ACC112 (cell line): ENCODE measurements at regions not wholly inside any gene's neighbourhood (a gene's known extent, or its start where the extent isn't known, plus 50 kb on each side); places are given as distances from the start of the nearest gene placed in this dataset.
"Not testable (repeated sequence)": the region's sequence is repeated elsewhere in the genome, so short reads cannot be mapped to it uniquely, and the experiment has no call there.

Experiments
- H2AFZ ChIP-seq: fragments of 200-600 bp; sonication (generic); one replicate; pipeline ENCODE4 v1.6.0; 2017; ENCODE audit warnings: antibody characterized with exemption, low read length; ENCODE audit not compliant: unreplicated experiment
- H3K27ac ChIP-seq: fragments of 200-600 bp; sonication (generic); 2 replicates; pipeline ENCODE4 v1.5.1; 2014; ENCODE audit warnings: low read depth, mild to moderate bottlenecking, antibody characterized with exemption, low read length, moderate library complexity
- H3K27me3 ChIP-seq: fragments of 200-600 bp; sonication (generic); 2 replicates; pipeline ENCODE4 v1.6.1; 2014; ENCODE audit warnings: mild to moderate bottlenecking, antibody characterized with exemption, low read length, moderate library complexity, mixed read lengths; ENCODE audit not compliant: insufficient read depth
- H3K36me3 ChIP-seq: fragments of 200-600 bp; sonication (generic); 2 replicates; pipeline ENCODE4 v1.6.1; 2016; ENCODE audit warnings: mild to moderate bottlenecking, antibody characterized with exemption, low read length, moderate library complexity, mixed read lengths; ENCODE audit not compliant: insufficient read depth
- H3K4me1 ChIP-seq: fragments of 200-600 bp; sonication (generic); one replicate; pipeline ENCODE4 v1.6.1; 2016; ENCODE audit warnings: low read length, mixed read lengths; ENCODE audit not compliant: insufficient read depth, unreplicated experiment, control insufficient read depth
- H3K4me3 ChIP-seq: fragments of 200-600 bp; sonication (generic); 2 replicates; pipeline ENCODE4 v1.5.1; 2014; ENCODE audit warnings: mild to moderate bottlenecking, low read depth, low read length
- H3K79me2 ChIP-seq: fragments of 200-600 bp; sonication (generic); one replicate; pipeline ENCODE4 v1.6.0; 2016; ENCODE audit warnings: low read length; ENCODE audit not compliant: control insufficient read depth, unreplicated experiment, insufficient read depth

GRCh38 chr3:177838766-177839350, 641.6 kb upstream of the TBL1XR1 start:
- no peak overlapping the region for H3K27ac ChIP-seq
- no peaks in the 10 kb centered on the region for H3K79me2 ChIP-seq
- no peaks in the 10 kb centered on the region for H3K36me3 ChIP-seq
- H3K4me3 ChIP-seq = no peak overlapping the region
- H3K27me3 ChIP-seq = no peaks in the 10 kb centered on the region
- no peak overlapping the region for H2AFZ ChIP-seq
- peaks cover 38% of the 10 kb centered on the region for H3K4me1 ChIP-seq

- Histone ChIP-seq H3K27ac (no peak overlapping the region), H3K36me3 (no peaks in the 10 kb centered on the region), H3K79me2 (no peaks in the 10 kb centered on the region), H3K4me1 (peaks cover 6% of the 10 kb centered on the region), H3K4me3 (no peak overlapping the region), H2AFZ (no peak overlapping the region), H3K27me3 (no peaks in the 10 kb centered on the region)
These were observed 645.0 kb upstream of the TBL1XR1 start for GRCh38 chr3:177842302-177842701.

GRCh38 chr3:177842743-177843734, 645.8 kb upstream of the TBL1XR1 start:
- H3K36me3 ChIP-seq = no peaks in the 10 kb centered on the region
- peaks cover 3% of the 10 kb centered on the region for H3K4me1 ChIP-seq
- no peaks in the 10 kb centered on the region for H3K27me3 ChIP-seq
- H2AFZ ChIP-seq = no peak overlapping the region
- no peaks in the 10 kb centered on the region for H3K79me2 ChIP-seq
- H3K27ac ChIP-seq = no peak overlapping the region
- H3K4me3 ChIP-seq = no peak overlapping the region

- Histone ChIP-seq H2AFZ (peak overlapping the region; percentile 14), H3K79me2 (no peaks in the 10 kb centered on the region)
These were observed 654.9 kb upstream of the TBL1XR1 start for GRCh38 chr3:177852001-177852807.

GRCh38 chr3:177855021-177855420, 657.7 kb upstream of the TBL1XR1 start:
- H3K27me3 ChIP-seq = no peaks in the 10 kb centered on the region
- peaks cover 8% of the 10 kb centered on the region for H3K4me1 ChIP-seq
- H2AFZ ChIP-seq = no peak overlapping the region

More at GRCh38 chr3:177852001-177852807, 654.9 kb upstream of the TBL1XR1 start:
- Histone ChIP-seq H3K36me3 (no peaks in the 10 kb centered on the region), H3K4me3 (no peak overlapping the region), H3K27ac (no peak overlapping the region), H3K27me3 (no peaks in the 10 kb centered on the region), H3K4me1 (peaks cover 8% of the 10 kb centered on the region)

GRCh38 chr3:177860184-177860583, 662.9 kb upstream of the TBL1XR1 start:
- Histone ChIP-seq H3K79me2 (no peaks in the 10 kb centered on the region), H3K4me3 (no peak overlapping the region), H3K27ac (no peak overlapping the region), H2AFZ (no peak overlapping the region), H3K36me3 (no peaks in the 10 kb centered on the region), H3K27me3 (no peaks in the 10 kb centered on the region), H3K4me1 (no peaks in the 10 kb centered on the region)

More at GRCh38 chr3:177855021-177855420, 657.7 kb upstream of the TBL1XR1 start:
- Histone ChIP-seq H3K79me2 (no peaks in the 10 kb centered on the region), H3K36me3 (no peaks in the 10 kb centered on the region), H3K4me3 (no peak overlapping the region), H3K27ac (no peak overlapping the region)

- Histone ChIP-seq H3K4me1 (no peaks in the 10 kb centered on the region), H3K36me3 (no peaks in the 10 kb centered on the region), H2AFZ (no peak overlapping the region), H3K27me3 (no peaks in the 10 kb centered on the region), H3K4me3 (no peak overlapping the region), H3K27ac (no peak overlapping the region), H3K79me2 (no peaks in the 10 kb centered on the region)
These were observed 665.7 kb upstream of the TBL1XR1 start for GRCh38 chr3:177862962-177863491.

- H3K36me3 ChIP-seq, H3K27ac ChIP-seq, H3K4me3 ChIP-seq, H2AFZ ChIP-seq, H3K79me2 ChIP-seq, H3K27me3 ChIP-seq, H3K4me1 ChIP-seq: not testable (repeated sequence)
These were observed 665.0 kb upstream of the KCNMB2 start for GRCh38 chr3:177871267-177871666.

GRCh38 chr3:177878192-177878591, 658.0 kb upstream of the KCNMB2 start:
- Histone ChIP-seq H3K4me3 (no peak overlapping the region), H3K36me3 (no peaks in the 10 kb centered on the region), H3K79me2 (no peaks in the 10 kb centered on the region), H3K27ac (no peak overlapping the region), H3K4me1 (no peaks in the 10 kb centered on the region), H2AFZ (no peak overlapping the region), H3K27me3 (no peaks in the 10 kb centered on the region)

- no peaks in the 10 kb centered on the region for H3K36me3 ChIP-seq
- no peak overlapping the region for H2AFZ ChIP-seq
- no peak overlapping the region for H3K27ac ChIP-seq
- no peaks in the 10 kb centered on the region for H3K27me3 ChIP-seq
- H3K4me3 ChIP-seq = no peak overlapping the region
- no peaks in the 10 kb centered on the region for H3K4me1 ChIP-seq
- H3K79me2 ChIP-seq = no peaks in the 10 kb centered on the region
These were observed 657.3 kb upstream of the KCNMB2 start for GRCh38 chr3:177878957-177879356.
